ENCODE measurements at regions not wholly inside any gene's neighbourhood (a gene's known extent, or its start where the extent isn't known, plus 50 kb on each side); places are given as distances from the start of the nearest gene placed in this dataset.

DNA sequence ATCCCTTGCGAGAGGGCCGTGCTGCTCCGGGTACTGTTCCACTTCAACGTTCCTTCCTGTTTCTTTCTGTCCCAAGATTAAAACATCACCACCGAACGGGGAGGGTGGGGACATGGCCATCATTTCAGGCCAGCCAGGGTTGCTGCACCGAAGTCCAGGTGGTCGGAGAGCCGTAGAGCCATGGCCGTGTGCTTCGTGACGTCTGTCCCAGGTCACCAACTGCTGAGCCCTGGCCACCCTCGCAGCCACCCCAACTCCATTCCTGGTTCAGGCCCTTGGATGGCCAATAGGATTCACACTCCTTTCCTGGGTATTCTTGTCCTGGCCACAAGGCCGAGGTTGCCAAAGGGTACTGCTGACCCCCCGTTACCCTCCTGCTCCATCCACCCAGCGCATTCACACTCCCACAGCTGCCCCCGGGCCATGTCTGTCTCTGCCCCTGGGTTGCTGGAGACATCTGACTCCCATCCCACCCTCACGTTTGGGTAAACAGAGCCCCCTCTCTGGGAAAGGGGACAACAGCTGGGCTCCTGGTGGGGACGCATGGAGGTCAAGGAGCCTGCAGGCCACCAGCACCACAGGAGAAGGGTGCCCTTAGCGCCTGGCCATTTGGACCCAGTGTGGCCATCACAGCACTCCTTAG, 103.2 kb downstream of the HMX1 start:
- TF ChIP-seq, protein P1, sequence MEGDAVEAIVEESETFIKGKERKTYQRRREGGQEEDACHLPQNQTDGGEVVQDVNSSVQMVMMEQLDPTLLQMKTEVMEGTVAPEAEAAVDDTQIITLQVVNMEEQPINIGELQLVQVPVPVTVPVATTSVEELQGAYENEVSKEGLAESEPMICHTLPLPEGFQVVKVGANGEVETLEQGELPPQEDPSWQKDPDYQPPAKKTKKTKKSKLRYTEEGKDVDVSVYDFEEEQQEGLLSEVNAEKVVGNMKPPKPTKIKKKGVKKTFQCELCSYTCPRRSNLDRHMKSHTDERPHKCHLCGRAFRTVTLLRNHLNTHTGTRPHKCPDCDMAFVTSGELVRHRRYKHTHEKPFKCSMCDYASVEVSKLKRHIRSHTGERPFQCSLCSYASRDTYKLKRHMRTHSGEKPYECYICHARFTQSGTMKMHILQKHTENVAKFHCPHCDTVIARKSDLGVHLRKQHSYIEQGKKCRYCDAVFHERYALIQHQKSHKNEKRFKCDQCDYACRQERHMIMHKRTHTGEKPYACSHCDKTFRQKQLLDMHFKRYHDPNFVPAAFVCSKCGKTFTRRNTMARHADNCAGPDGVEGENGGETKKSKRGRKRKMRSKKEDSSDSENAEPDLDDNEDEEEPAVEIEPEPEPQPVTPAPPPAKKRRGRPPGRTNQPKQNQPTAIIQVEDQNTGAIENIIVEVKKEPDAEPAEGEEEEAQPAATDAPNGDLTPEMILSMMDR (IDR thresholded peaks at IDR 0.05), result no peak

DNA sequence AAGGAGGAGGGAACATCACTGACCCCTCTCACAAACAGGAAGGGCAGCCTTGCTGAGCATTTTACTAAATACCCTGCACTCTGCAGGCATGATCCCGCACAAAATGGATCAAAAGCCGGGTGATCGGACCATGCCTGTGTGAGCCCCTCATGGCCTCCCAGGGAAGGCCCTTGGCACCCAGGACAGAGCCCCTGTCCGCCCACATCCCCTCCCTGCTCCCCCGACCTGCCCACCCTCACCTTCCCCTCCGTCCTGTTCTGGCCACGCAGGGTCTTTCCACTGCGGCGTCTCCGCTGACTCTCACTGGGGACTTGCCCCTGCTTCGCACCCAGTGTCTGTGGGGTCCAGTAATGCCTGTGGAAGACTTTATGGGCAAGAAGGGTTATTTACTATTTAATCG, 105.0 kb downstream of the HMX1 start:
- TF ChIP-seq, protein P1 (IDR thresholded peaks at IDR 0.05), result no peak

DNA sequence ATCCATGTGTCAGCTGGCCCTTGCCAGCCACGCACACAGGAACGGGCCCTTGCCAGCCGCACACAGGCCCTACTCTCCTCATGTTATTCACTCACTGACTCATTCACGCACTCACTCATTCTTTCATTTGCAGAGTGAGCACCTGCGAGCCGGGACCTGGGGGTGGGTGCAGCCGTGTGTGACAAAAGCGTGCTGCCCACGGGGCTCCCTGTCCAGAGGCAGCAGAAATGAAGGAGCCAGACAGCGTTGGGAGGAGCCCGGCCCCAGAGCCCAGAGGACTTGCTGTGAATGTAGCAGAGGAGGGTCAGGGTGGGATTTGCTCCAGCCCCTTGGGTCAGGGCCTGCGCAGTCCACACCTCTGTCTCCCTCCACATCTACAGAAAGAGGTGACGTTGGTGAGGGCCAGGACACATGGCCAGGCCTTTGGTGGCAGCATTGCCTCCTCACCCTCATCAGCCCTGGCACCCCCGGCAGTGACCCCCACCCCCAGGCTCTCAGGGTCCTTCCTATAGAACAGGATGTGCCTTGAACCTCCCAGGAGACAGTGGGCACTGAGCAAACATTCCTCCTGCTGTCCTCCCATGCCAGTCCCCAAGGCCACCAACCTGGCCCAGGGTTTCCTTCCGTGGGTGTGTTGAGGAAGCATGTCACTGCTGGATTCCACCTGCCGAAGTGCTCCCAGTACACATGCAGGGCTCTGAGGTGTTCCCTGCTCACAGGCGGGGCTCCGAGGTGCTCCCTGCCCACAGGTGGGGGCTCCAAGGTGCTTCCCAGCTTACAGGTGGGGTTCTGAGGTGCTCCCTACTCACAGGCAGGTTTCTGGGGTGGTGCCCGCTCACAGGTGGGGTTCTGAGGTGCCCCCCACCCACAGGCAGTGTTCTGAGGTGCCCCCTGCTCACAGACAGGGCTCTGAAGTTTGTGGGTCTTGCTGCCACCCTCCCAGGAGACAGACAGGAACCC, 105.7 kb downstream of the HMX1 start:
- TF ChIP-seq, protein P1 (IDR thresholded peaks at IDR 0.05), result no peak

DNA sequence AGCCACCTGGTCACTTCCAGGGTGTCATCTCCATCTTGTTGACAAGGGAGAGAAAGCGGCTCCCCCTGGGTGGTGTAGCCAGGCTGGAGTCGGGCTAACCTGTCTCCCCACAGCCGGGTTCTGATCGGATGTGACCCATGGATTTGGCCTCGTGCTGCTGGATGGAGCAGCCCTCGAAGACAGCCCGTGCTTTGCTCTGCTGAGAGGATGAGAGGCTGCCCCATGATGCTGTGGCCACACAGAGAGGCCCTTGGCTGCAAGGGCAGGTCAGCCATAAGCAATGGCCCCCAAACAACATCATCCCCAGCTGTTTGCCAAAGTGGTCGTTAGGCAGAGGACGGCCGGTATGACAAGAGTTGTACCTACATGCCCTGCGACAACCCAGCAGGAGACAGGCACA, 106.6 kb downstream of the HMX1 start:
- TF ChIP-seq, protein P1 (IDR thresholded peaks at IDR 0.05), result no peak

DNA sequence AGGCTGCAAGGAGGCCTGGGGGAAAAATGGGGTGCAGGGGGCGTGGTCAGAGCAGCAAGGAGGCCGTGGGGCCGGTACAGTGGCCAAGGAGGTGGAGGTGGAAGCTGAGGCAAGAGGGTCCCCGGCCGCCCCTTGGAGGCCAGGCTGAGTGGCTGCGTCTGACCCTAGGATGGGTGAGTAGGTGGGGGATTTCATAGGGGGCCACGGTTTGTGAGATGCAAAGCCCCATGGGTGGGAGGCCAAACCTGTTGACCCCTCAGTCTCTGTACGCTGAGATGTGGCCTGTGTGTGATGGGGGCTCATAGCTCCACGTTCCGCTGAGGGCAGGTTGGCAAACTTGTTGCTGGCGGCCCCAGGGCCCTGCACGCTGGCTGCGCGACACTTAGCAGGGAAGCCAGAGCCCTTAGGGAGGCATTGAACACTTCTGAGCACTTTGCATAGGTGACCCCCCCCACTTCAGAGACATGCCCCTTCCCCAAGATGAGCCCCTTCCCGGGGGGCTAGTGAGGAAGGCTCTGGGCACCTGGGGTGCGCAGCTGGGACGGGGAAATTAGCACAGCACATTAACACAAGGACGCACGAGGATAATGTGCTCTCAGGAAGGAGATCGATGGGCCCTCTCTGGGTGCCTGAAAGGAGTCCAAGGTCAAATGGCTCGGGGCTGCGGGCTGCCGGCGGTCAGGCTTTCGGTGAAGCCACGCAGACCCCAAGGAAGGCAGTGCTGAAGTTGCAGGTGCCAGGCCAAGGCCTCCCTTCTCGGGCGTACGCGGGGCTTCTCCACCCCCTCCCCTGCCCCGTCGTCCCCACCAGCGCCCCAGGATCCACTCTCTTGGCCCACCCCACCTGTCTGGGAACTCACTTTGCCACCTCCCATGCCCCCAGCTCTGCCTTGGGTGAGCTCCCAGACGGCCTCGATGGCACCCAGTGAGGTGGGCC, 107.4 kb downstream of the HMX1 start:
- TF ChIP-seq, protein P1 (IDR thresholded peaks at IDR 0.05), result no peak

DNA sequence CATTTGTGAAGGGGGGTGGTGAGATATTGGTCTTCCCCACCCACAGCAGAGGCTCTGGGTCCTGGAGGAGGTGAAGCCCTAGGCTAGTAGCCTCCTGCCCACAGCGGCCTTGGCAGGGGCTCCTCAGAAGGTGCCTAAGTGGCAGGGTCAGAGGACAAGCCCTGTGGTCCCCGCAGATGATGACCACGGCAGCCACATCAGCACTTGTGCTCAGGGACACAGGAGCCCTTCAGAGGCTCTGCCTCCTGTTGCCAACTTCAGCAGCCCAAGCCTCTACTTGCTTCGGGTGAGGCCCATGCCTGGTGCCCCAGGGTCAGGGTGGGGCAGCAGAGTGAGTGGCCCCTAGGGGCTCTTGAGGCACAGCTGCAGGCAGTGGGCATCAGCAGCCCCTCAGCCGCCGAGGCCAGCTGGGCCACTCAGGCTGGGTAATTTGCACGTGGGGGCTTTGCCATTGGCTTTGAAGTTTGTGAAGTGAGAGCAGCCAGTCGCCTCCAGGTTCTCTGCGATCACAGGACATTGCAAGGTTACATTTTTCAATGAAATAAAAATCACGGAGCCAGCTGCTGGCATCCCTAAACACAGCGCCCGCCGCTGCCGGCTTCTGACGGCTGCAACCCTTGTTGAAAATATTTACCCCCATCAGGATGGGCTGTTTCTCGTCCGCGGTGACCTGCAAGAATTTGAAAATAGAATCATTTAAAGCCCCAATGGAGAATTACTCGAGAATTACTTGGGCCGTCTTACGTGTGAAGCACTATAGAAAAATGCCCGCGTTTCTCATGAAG, 108.5 kb downstream of the HMX1 start:
- TF ChIP-seq, protein P1 (IDR thresholded peaks at IDR 0.05), result no peak

Measured in LNCAP (cell line).